Tibial artery (tissue), 4 donors: ENCODE measurements at regions not wholly inside any gene's neighbourhood (a gene's known extent, or its start where the extent isn't known, plus 50 kb on each side); places are given as distances from the start of the nearest gene placed in this dataset.

Experiments
- DNase-seq, 2 donors: peaks; one replicate each; pipeline ENCODE4 v3.0.0-alpha.2; 2019
- H3K27ac ChIP-seq, 2 donors: fragments of 200-600 bp; sonication (generic) in 1 of 2; 1 replicate in 1 of 2; 2 replicates in 1 of 2; pipeline ENCODE4 v1.5.1; 2018 to 2019; ENCODE audit warnings: mild to moderate bottlenecking in 1 of 2
- H3K27me3 ChIP-seq, 2 donors: fragments of 200-600 bp; sonication (generic) in 1 of 2; one replicate each; pipeline versions ENCODE4 v1.5.1 to v1.6.0; 2016 to 2019
- H3K36me3 ChIP-seq, 3 donors: fragments of 200-600 bp; sonication (generic) in 2 of 3; one replicate each; pipeline ENCODE4 v1.5.1; 2016 to 2019; ENCODE audit warnings: mild to moderate bottlenecking in 2 of 3
- H3K4me1 ChIP-seq, 4 donors: fragments of 200-600 bp; sonication (generic) in 2 of 4; 1 replicate in 3 of 4; 2 replicates in 1 of 4; pipeline ENCODE4 v1.5.1; 2016 to 2019
- H3K4me3 ChIP-seq, 2 donors: fragments of 200-600 bp; sonication (generic) in 1 of 2; 1 replicate in 1 of 2; 2 replicates in 1 of 2; pipeline ENCODE4 v1.5.1; 2018 to 2019; ENCODE audit warnings: mild to moderate bottlenecking in 2 of 2
- H3K9me3 ChIP-seq, 3 donors: fragments of 200-600 bp; sonication (generic) in 1 of 3; one replicate each; pipeline ENCODE4 v1.5.1; 2016 to 2019
- CTCF ChIP-seq, 2 experiments: fragments of 200-600 bp in 1 of 2; fragments of 450-650 bp in 1 of 2; IDR thresholded peaks; one replicate each; pipeline ENCODE4 v1.5.1; 2017 to 2019; ENCODE audit warnings: antibody characterized with exemption in 2 of 2, mild to moderate bottlenecking in 1 of 2, moderate library complexity in 1 of 2
- intact Hi-C: fragments of 100-400 bp; cut with DNase I; formaldehyde crosslinking; loops from one replicate; pipeline ENCODE4 v1.15.0; 2023; ENCODE audit warnings: low total_unique reads

GRCh38 chr7:45389073-45389872 lies 184.9 kb upstream of the ADCY1 start:
- H3K27me3 ChIP-seq: no peaks in the 10 kb centered on the region
- no peaks in the 10 kb centered on the region for H3K36me3 ChIP-seq
- H3K9me3 ChIP-seq: no peaks in the 10 kb centered on the region
- H3K27ac ChIP-seq: no peak overlapping the region
- H3K4me1 ChIP-seq: no peaks in the 10 kb centered on the region
- no peak overlapping the region for H3K4me3 ChIP-seq
- DNase-seq: no peak
- no peak for TF ChIP-seq CTCF (IDR thresholded peaks at IDR 0.05)
- intact Hi-C loops: no loop called here

- no peaks in the 10 kb centered on the region for H3K9me3 ChIP-seq
- DNase-seq: no peak
- H3K36me3 ChIP-seq: no peaks in the 10 kb centered on the region
- no peak overlapping the region for H3K4me3 ChIP-seq
- TF ChIP-seq CTCF (IDR thresholded peaks at IDR 0.05): no peak
- intact Hi-C loops: no loop called here
- no peak overlapping the region for H3K27ac ChIP-seq
- no peaks in the 10 kb centered on the region for H3K27me3 ChIP-seq
- no peaks in the 10 kb centered on the region for H3K4me1 ChIP-seq
Observed at GRCh38 chr7:45390180-45390579, 184.0 kb upstream of the ADCY1 start.

- no peak for TF ChIP-seq CTCF (IDR thresholded peaks at IDR 0.05)
- DNase-seq: no peak
- no peaks in the 10 kb centered on the region for H3K4me1 ChIP-seq
- no peaks in the 10 kb centered on the region for H3K27me3 ChIP-seq
- H3K36me3 ChIP-seq: no peaks in the 10 kb centered on the region
- intact Hi-C loops: no loop called here
- H3K9me3 ChIP-seq: no peaks in the 10 kb centered on the region
- no peak overlapping the region for H3K4me3 ChIP-seq
- H3K27ac ChIP-seq: no peak overlapping the region
Observed at GRCh38 chr7:45390731-45391130, 183.4 kb upstream of the ADCY1 start.

- Histone ChIP-seq H3K27ac (no peak overlapping the region), H3K36me3 (no peaks in the 10 kb centered on the region), H3K27me3 (no peaks in the 10 kb centered on the region), H3K4me1 (no peaks in the 10 kb centered on the region), H3K4me3 (no peak overlapping the region), H3K9me3 (no peaks in the 10 kb centered on the region)
- DNase-seq: no peak
- intact Hi-C loops: no loop called here
- no peak for TF ChIP-seq CTCF (IDR thresholded peaks at IDR 0.05)
Observed at GRCh38 chr7:45391618-45392451, 182.3 kb upstream of the ADCY1 start.

- TF ChIP-seq CTCF (IDR thresholded peaks at IDR 0.05): no peak
- no peak overlapping the region for H3K4me3 ChIP-seq
- no peak overlapping the region for H3K27ac ChIP-seq
- no peaks in the 10 kb centered on the region for H3K36me3 ChIP-seq
- no peaks in the 10 kb centered on the region for H3K4me1 ChIP-seq
- DNase-seq: no peak
- no peaks in the 10 kb centered on the region for H3K27me3 ChIP-seq
- intact Hi-C loops: no loop called here
- no peaks in the 10 kb centered on the region for H3K9me3 ChIP-seq
Observed at GRCh38 chr7:45394117-45394708, 180.0 kb upstream of the ADCY1 start.
